ENCODE measurements at regions not wholly inside any gene's neighbourhood (a gene's known extent, or its start where the extent isn't known, plus 50 kb on each side); places are given as distances from the start of the nearest gene placed in this dataset.

DNA sequence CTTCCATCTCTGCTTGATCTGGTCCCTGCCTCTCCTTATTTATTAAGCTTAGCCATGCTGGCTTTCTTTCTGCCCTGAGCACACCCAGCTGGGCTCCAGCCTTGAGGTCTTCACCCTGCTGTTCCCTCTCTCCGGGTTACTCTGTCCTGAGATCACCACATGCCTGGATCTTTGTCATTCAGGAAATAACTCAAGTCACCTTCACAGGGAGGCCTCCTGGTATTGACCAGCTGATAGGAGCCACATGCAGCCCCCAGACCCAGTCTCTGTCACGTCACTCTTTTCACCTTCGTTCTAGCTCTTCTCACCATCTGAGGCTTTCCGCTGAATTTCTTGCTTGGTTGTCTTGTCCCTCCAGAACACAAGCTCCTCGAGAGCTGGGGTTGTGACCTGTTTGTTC lies 114.4 kb downstream of the TSN start:
- H3K4me3 ChIP-seq = no peak overlapping the region
- no peak overlapping the region for H3K27ac ChIP-seq
- no peaks in the 10 kb centered on the region for H3K9me3 ChIP-seq (replicated peaks)
- H3K4me1 ChIP-seq (replicated peaks) = no peaks in the 10 kb centered on the region
- DNase-seq (ENCODE audit: low read depth in 1 of 2, low spot score in 2 of 2) = no peak
- H3K36me3 ChIP-seq = no peaks in the 10 kb centered on the region
- H3K27me3 ChIP-seq (replicated peaks) = 0 out of 2 replicates have a peak, but pooled peaks cover 2% of the 10 kb centered on the region

DNA sequence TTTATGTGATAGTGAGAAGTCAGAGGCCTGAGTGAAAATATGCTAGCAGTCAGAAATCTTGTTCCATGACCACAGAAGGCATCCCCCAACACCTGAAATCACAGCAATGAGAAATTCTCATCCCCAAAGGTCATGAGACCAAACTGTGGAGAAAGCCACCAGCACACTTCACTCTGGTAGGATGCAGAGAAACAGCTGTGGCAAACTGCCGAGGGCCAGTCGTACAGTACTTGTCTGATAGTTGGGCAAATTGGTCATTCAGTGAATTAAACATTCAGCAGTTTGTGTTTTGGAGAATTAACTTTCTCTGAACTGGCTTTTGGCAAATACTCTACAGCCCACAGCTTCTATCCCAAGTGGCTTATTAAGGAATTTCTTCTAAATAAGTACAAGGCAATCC lies 117.2 kb downstream of the TSN start:
- no peaks in the 10 kb centered on the region for H3K9me3 ChIP-seq (replicated peaks)
- DNase-seq (ENCODE audit: low read depth in 1 of 2, low spot score in 2 of 2) = no peak
- H3K27me3 ChIP-seq (replicated peaks) = peaks cover 9% of the 10 kb centered on the region
- H3K4me1 ChIP-seq (replicated peaks) = no peaks in the 10 kb centered on the region
- no peak overlapping the region for H3K27ac ChIP-seq
- H3K36me3 ChIP-seq = no peaks in the 10 kb centered on the region
- no peak overlapping the region for H3K4me3 ChIP-seq

DNA sequence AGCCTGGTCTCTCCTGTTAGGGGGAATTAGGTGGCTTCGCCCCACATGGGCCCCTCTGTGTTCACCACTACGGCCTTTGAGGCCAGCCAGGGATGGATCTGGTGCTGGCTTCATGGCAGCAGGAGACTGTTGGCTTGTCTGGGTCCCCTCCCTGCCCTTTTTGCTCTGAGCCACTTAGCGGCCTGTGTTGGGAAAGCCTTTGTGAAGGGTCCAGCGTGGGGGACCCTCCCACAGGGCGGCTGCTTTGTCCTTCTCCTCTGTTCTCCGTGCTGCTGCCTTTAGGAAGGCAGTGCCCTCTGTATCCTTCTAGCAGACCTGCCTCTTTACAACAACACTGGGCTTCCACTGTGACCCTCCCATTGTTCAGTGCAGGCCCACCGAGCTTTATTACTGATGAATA lies 118.4 kb downstream of the TSN start:
- Histone ChIP-seq H3K4me1 (replicated peaks) (no peaks in the 10 kb centered on the region), H3K27me3 (replicated peaks) (peaks cover 12% of the 10 kb centered on the region), H3K27ac (no peak overlapping the region), H3K9me3 (replicated peaks) (no peaks in the 10 kb centered on the region), H3K4me3 (no peak overlapping the region), H3K36me3 (no peaks in the 10 kb centered on the region)
- no peak for DNase-seq (ENCODE audit: low read depth in 1 of 2, low spot score in 2 of 2)

DNA sequence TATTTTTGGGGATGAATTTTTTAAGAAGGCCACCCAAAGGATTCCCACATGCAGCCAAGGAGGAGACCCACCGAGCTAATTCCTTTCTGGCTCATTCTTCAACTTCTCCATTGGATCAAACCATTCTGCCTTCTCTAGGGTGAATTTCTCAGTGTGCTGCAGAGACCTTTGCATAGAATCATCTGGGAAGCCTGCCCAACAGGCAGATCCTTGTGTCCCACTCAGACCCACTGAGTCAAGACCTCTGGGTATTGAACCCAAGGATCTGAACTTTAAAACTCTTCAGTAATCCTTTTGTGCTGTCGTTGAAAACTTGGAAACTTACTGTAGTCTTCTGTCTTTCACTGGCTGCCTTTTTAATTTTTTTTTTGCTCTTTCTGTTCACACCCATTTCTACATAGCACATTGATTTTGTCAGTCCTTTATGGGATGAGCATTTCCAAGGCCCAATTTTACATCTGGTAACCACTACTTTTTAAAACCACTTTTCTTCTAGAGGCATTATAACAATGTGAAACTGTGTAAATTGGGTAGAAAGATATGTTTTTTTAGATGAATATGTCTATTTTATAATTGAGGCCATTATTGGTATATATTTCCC lies 120.2 kb downstream of the TSN start:
- no peaks in the 10 kb centered on the region for H3K4me1 ChIP-seq (replicated peaks)
- DNase-seq (ENCODE audit: low read depth in 1 of 2, low spot score in 2 of 2) = no peak
- H3K9me3 ChIP-seq (replicated peaks) = no peaks in the 10 kb centered on the region
- H3K27ac ChIP-seq = no peak overlapping the region
- H3K4me3 ChIP-seq = no peak overlapping the region
- H3K27me3 ChIP-seq (replicated peaks) = peaks cover 12% of the 10 kb centered on the region
- H3K36me3 ChIP-seq = no peaks in the 10 kb centered on the region

DNA sequence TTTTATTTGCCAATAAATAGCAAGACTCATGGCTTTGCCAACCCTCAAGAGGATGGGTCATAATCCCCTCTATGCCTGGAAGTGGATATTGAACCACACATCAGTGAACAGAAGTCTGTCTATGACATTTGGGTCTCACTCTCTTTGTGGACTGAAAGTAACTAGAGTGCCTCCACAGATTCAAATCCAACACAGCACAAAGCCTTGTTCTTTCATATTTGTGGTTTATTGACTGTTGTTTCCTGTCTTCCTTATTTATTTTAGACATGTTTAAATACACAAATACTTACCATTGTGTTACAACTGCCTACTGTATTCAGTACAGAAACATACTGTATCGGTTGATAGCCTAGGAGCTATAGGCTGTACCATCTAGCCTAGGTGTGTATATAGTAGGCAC lies 121.9 kb downstream of the TSN start:
- Histone ChIP-seq H3K4me1 (replicated peaks) (no peaks in the 10 kb centered on the region), H3K36me3 (no peaks in the 10 kb centered on the region), H3K27me3 (replicated peaks) (peaks cover 12% of the 10 kb centered on the region), H3K4me3 (no peak overlapping the region), H3K27ac (no peak overlapping the region), H3K9me3 (replicated peaks) (no peaks in the 10 kb centered on the region)
- DNase-seq (ENCODE audit: low read depth in 1 of 2, low spot score in 2 of 2) = no peak

DNA sequence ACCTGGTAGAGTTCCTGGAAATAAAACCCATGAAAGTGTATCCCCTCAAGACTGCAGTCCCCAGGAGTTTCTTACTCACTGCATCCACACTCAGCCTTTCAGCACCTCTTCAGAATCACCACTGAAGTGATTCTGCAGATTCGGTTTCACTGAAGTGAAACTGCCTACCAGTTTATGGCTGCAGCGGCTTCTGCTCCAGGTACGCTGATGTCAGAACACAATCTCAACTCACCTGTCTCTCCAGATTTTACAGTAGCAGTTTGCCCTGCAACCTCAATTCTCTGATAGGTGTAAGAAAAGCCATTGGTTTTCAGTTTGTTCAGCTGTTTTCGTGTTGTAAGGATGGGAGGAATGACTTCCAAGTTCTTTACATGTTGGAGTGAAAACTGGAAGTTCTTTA lies 124.8 kb downstream of the TSN start:
- H3K36me3 ChIP-seq = no peaks in the 10 kb centered on the region
- H3K4me1 ChIP-seq (replicated peaks) = no peaks in the 10 kb centered on the region
- no peaks in the 10 kb centered on the region for H3K9me3 ChIP-seq (replicated peaks)
- DNase-seq (ENCODE audit: low read depth in 1 of 2, low spot score in 2 of 2) = no peak
- H3K27me3 ChIP-seq (replicated peaks) = peaks cover 16% of the 10 kb centered on the region
- no peak overlapping the region for H3K27ac ChIP-seq
- H3K4me3 ChIP-seq = no peak overlapping the region

DNA sequence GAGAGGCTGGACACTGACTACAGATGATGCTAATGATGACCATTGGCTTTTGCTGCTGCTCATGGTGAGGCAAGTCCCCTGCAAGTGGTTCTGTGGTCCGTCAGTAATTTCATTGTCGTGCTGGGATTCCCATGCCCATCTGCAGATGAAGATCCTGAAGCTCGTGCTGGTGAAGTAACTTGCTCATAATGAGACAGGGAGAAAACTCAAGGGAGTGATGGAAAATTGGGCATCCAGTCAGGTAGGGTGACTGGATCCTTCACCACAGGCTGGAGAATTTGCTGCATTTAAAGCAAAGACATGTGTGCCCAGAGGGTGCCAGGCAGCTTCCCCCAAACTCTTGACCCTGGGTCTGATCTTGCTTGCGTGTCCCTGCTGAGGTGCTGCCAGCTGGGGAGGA lies 125.6 kb downstream of the TSN start:
- Histone ChIP-seq H3K4me1 (replicated peaks) (no peaks in the 10 kb centered on the region), H3K36me3 (no peaks in the 10 kb centered on the region), H3K27me3 (replicated peaks) (peaks cover 22% of the 10 kb centered on the region), H3K27ac (no peak overlapping the region), H3K4me3 (no peak overlapping the region), H3K9me3 (replicated peaks) (no peaks in the 10 kb centered on the region)
- no peak for DNase-seq (ENCODE audit: low read depth in 1 of 2, low spot score in 2 of 2)

DNA sequence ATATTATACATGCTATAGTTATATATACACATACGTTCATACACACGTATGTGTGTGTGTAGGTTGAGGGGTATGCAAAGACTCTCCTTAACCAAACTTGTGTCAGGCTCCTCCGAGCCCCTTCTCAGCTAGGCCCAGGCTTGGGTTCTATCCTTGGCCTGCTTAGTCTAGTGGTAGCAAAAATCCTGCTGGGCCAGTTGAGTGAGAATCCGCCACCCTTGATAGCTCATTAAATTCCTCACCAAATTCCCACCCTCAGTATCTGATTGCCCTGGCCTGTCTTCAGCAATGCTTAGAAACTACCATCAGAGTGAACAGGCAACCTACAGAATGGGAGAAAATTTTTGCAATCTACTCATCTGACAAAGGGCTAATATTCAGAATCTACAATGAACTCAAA lies 126.5 kb downstream of the TSN start:
- no peaks in the 10 kb centered on the region for H3K9me3 ChIP-seq (replicated peaks)
- no peaks in the 10 kb centered on the region for H3K4me1 ChIP-seq (replicated peaks)
- no peak overlapping the region for H3K27ac ChIP-seq
- DNase-seq (ENCODE audit: low read depth in 1 of 2, low spot score in 2 of 2) = no peak
- H3K36me3 ChIP-seq = no peaks in the 10 kb centered on the region
- peaks cover 21% of the 10 kb centered on the region for H3K27me3 ChIP-seq (replicated peaks)
- H3K4me3 ChIP-seq = no peak overlapping the region

DNA sequence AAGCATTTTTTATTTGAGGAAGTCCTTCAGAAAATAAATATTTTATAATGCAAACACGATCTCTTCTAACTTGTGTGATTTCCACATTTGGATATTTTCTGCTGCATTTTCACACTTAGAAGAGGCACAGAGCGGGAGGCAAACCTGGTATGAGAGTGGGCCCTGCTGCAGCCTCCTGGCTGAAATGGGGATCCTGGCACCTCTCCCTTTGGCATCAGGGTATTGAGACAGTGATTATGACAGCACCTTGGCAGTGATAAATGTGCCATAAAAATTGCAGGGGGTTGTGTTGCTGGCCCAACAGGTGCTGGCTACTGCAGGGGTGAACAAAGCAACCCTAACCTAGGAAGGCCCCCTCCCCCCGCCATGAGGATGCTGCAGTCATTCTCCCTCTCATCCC lies 128.6 kb downstream of the TSN start:
- no peaks in the 10 kb centered on the region for H3K9me3 ChIP-seq (replicated peaks)
- H3K27me3 ChIP-seq (replicated peaks) = peaks cover 16% of the 10 kb centered on the region
- DNase-seq (ENCODE audit: low read depth in 1 of 2, low spot score in 2 of 2) = no peak

DNA sequence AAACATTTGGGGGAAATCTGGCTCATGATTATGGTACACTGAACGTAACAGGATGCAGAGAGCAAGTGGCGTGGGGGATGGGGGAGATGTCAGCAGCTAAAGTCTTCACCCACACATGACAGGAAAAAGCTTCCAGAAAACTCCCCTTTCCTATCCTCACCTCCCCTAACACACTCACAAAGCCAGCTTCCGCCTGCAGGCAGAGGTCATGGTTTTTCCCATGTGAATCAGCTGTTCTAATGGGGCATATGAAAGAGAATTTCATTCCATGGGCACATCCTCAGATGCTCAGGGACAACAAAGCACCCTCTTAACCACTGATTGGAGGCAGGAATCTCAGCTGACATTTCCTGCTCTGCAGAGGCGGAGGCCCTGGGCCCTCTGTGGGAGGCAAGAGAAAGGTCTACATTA lies 129.1 kb downstream of the TSN start:
- DNase-seq (ENCODE audit: low read depth in 1 of 2, low spot score in 2 of 2) = no peak
- H3K27me3 ChIP-seq (replicated peaks) = peaks cover 16% of the 10 kb centered on the region

More for the DNA sequence above, 128.6 kb downstream of the TSN start:
- Histone ChIP-seq H3K4me1 (replicated peaks) (no peaks in the 10 kb centered on the region), H3K4me3 (no peak overlapping the region), H3K27ac (no peak overlapping the region), H3K36me3 (no peaks in the 10 kb centered on the region)

DNA sequence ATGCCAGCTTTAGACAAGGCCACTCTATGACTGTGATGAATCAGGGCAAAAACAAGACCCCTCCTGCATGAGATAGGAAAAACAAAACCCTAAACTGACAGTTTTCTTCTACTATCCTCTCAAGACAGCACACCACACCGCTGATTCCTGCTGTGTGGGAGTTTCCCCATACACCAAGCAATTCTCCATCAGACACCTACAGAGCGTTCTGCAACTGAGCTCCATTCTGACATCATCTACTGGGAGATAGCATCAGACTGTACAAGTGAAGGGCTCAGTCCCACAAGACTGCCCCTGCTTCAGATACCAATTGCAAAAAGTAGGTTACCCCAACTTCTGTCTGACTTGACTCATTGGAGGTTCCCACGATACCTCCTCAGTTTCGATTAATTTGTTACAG lies 130.6 kb downstream of the TSN start:
- no peak for DNase-seq (ENCODE audit: low read depth in 1 of 2, low spot score in 2 of 2)
- no peaks in the 10 kb centered on the region for H3K9me3 ChIP-seq (replicated peaks)
- H3K36me3 ChIP-seq = no peaks in the 10 kb centered on the region

More for the DNA sequence above, 129.1 kb downstream of the TSN start:
- H3K4me1 ChIP-seq (replicated peaks) = no peaks in the 10 kb centered on the region
- H3K27ac ChIP-seq = no peak overlapping the region
- no peaks in the 10 kb centered on the region for H3K36me3 ChIP-seq
- H3K4me3 ChIP-seq = no peak overlapping the region
- no peaks in the 10 kb centered on the region for H3K9me3 ChIP-seq (replicated peaks)

DNA sequence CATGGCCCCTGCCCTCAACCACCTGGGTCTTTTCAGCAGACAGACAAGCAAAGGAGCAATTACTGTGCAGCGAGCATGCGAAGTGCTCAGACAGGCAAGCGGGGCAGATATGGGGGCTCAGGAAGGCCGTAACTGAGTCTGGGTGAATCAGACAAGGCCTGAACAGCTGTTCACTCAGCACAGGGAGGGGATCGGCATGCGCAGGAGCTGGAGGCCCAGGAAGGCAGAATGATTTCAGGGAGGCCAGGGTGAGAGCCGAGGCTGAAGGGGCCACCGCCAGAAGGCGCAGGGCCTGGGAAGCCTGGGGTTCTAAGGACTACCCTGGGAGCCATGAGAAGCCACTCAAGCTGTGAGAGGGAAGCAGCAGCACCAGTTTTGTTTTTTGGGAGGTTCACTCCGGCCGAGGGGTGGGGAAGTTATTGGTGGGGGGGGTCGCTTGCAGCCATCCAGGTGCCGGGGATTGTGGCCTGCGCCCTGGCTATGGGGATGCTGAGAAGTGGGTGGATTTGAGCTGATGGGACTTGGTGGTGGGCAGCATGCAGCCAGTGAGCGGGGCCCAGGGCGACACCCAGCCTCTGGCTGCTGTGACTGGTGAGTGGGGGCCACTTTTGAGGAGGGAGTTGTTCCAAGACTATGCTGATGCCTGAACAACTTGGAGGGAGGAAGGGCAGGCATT lies 132.2 kb downstream of the TSN start:
- peaks cover 16% of the 10 kb centered on the region for H3K27me3 ChIP-seq (replicated peaks)
- H3K36me3 ChIP-seq = no peaks in the 10 kb centered on the region
- H3K27ac ChIP-seq = no peak overlapping the region
- H3K9me3 ChIP-seq (replicated peaks) = no peaks in the 10 kb centered on the region
- H3K4me1 ChIP-seq (replicated peaks) = no peaks in the 10 kb centered on the region
- H3K4me3 ChIP-seq = no peak overlapping the region
- no peak for DNase-seq (ENCODE audit: low read depth in 1 of 2, low spot score in 2 of 2)

More for the DNA sequence above, 130.6 kb downstream of the TSN start:
- no peak overlapping the region for H3K27ac ChIP-seq
- no peaks in the 10 kb centered on the region for H3K4me1 ChIP-seq (replicated peaks)
- H3K4me3 ChIP-seq = no peak overlapping the region
- peaks cover 16% of the 10 kb centered on the region for H3K27me3 ChIP-seq (replicated peaks)

DNA sequence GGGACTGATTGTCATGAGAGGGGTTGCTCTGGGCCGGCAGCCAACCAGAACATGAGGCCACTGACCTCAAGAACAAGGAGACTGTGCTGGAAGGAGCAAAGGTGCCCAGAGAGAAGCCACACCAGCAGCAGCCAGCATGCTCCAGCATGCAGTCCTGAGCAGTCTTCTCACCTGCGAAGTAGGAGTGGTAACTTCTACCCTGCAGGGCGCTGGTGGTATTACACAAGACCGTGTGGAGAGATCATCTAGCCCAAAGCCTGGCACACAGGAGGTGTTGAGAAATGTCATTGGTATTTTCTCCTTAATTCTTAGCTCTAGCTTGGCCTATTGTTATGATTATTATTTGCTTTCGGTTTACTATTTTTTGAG lies 132.7 kb downstream of the TSN start:
- Histone ChIP-seq H3K4me3 (no peak overlapping the region), H3K9me3 (replicated peaks) (no peaks in the 10 kb centered on the region), H3K27me3 (replicated peaks) (peaks cover 16% of the 10 kb centered on the region), H3K36me3 (no peaks in the 10 kb centered on the region), H3K27ac (no peak overlapping the region), H3K4me1 (replicated peaks) (no peaks in the 10 kb centered on the region)
- DNase-seq (ENCODE audit: low read depth in 1 of 2, low spot score in 2 of 2) = no peak

DNA sequence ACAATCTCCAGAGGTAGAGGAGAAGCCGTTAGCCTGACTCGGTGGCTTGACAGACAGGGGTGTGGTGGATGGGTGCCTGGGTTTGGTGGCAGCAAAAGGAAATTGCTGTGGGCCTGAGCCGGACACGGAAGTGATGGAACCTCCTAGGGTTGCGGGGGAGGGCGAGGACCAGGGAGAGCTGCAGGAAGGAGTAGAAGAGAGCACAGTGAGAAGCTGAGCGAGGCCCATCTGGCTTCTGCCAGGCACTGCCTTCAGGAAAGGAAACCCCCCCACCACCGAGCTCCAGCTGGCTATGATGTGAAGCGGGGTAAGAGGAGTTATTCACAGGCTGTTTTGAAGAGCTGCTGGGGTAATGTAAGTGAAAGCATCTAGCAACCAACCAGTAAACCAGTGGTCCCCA lies 134.6 kb downstream of the TSN start:
- Histone ChIP-seq H3K4me1 (replicated peaks) (no peaks in the 10 kb centered on the region), H3K9me3 (replicated peaks) (no peaks in the 10 kb centered on the region), H3K36me3 (no peaks in the 10 kb centered on the region), H3K4me3 (no peak overlapping the region), H3K27ac (no peak overlapping the region), H3K27me3 (replicated peaks) (peaks cover 12% of the 10 kb centered on the region)
- DNase-seq (ENCODE audit: low read depth in 1 of 2, low spot score in 2 of 2) = no peak

Measured in SJSA1 (cell line).